LNCaP clone FGC (cell line): ENCODE measurements at regions not wholly inside any gene's neighbourhood (a gene's known extent, or its start where the extent isn't known, plus 50 kb on each side); places are given as distances from the start of the nearest gene placed in this dataset.

ENCODE experiments used
- DNase-seq: peaks from one replicate; pipeline ENCODE4 v3.0.0-alpha.2; 2011; ENCODE audit warnings: low read depth
- H3K4me3 ChIP-seq: 2 replicates; pipeline ENCODE4 v1.5.1; 2011; ENCODE audit warnings: mild to moderate bottlenecking, low read depth, low read length, control low read depth
- TF ChIP-seq, protein P1 (sequence below): IDR thresholded peaks from 2 replicates; pipeline ENCODE4 v1.5.1; 2012; ENCODE audit warnings: mild to moderate bottlenecking; ENCODE audit not compliant: control insufficient read depth, insufficient read depth; ENCODE audit errors: extremely low read depth

GRCh38 chr10:33410096-33410859 is 75.8 kb upstream of the NRP1 start:
- no peak overlapping the region for H3K4me3 ChIP-seq
- no peak for DNase-seq
- TF ChIP-seq, protein P1, sequence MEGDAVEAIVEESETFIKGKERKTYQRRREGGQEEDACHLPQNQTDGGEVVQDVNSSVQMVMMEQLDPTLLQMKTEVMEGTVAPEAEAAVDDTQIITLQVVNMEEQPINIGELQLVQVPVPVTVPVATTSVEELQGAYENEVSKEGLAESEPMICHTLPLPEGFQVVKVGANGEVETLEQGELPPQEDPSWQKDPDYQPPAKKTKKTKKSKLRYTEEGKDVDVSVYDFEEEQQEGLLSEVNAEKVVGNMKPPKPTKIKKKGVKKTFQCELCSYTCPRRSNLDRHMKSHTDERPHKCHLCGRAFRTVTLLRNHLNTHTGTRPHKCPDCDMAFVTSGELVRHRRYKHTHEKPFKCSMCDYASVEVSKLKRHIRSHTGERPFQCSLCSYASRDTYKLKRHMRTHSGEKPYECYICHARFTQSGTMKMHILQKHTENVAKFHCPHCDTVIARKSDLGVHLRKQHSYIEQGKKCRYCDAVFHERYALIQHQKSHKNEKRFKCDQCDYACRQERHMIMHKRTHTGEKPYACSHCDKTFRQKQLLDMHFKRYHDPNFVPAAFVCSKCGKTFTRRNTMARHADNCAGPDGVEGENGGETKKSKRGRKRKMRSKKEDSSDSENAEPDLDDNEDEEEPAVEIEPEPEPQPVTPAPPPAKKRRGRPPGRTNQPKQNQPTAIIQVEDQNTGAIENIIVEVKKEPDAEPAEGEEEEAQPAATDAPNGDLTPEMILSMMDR = no peak

GRCh38 chr10:33406596-33406995 is 72.1 kb upstream of the NRP1 start:
- TF ChIP-seq, protein P1 = no peak
- H3K4me3 ChIP-seq = no peak overlapping the region
- no peak for DNase-seq

DNA sequence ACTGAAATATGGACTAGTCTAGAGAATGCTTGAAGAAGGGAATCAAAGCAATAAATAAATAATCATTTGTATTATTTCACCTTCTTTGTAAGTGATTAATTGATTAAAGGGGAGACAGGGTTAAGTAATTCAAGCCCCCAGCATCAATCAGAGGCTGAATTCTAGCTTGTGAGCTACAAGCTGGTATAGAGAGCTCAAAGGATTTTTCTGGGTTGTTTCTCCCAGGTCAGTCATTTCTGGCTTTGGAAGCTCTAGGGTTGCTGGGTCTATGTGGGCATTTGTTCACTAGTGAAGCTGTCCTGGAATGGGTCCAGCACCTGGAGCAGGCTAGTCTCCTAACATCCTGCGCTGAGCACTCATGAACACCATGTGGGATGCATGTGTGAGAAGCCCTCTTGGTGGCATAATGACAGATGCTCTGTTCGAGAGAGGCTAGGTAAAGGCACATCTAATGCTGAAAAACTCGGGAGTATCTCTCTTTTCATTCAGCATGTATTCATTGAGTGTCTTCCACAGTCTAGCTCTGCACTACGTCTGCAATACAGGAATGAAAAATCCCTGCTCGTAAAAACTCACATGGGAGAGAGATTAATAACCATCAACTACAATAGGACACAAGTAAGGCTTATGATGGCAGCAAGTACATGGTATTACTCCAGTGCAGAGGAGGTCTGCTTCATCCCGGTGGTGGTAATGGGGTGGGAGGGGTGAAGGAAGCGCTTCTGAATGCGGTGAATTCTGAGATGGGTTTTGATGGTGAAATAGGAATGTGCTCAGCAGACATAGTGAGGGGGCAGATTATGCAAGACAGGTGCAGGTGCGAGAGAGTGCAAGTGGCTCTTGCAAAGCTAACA is 68.0 kb upstream of the NRP1 start:
- TF ChIP-seq, protein P1 = no peak
- no peak overlapping the region for H3K4me3 ChIP-seq

GRCh38 chr10:33401300-33401699 is 66.8 kb upstream of the NRP1 start:
- DNase-seq = no peak
- no peak overlapping the region for H3K4me3 ChIP-seq
- TF ChIP-seq, protein P1 = no peak

More for the DNA sequence above, 68.0 kb upstream of the NRP1 start:
- no peak for DNase-seq

- TF ChIP-seq, protein P1 = no peak
- no peak for DNase-seq
- no peak overlapping the region for H3K4me3 ChIP-seq
These were observed 64.3 kb upstream of the NRP1 start for GRCh38 chr10:33398796-33399195.

DNA sequence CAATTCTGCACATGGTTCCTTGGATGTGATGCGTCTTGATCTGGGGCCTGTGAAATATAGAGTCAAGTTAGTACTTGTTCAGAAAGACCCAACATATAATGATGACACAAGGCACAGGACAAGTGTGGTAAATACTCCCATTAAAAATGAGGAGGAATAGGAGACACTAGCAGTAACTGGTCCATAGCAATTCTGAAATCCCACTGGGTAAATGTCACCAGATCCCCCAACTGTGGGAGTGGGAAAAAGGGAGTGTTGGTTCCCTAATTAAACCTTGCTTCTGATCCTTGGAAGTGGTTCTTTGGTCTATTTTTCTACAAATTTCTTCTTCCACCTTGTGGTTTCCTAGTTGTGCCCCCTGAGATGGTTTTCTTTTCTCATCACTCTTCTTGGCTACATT is 62.5 kb upstream of the NRP1 start:
- no peak for DNase-seq
- TF ChIP-seq, protein P1 = no peak
- H3K4me3 ChIP-seq = no peak overlapping the region
